Thyroid gland (tissue), 4 donors: ENCODE measurements at regions not wholly inside any gene's neighbourhood (a gene's known extent, or its start where the extent isn't known, plus 50 kb on each side); places are given as distances from the start of the nearest gene placed in this dataset.

Experiments
- DNase-seq, 2 donors: peaks; one replicate each; pipeline ENCODE4 v3.0.0-alpha.2; 2019
- H3K27ac ChIP-seq, 3 donors: fragments of 200-600 bp; sonication (generic); 1 replicate in 2 of 3; 2 replicates in 1 of 3; pipeline ENCODE4 v1.5.1; 2016 to 2019; ENCODE audit warnings: mild to moderate bottlenecking in 1 of 3, moderate library complexity in 1 of 3
- H3K27me3 ChIP-seq: fragments of 200-600 bp; sonication (generic); one replicate; pipeline ENCODE4 v1.5.1; 2019
- H3K36me3 ChIP-seq, 2 donors: fragments of 200-600 bp; sonication (generic); one replicate each; pipeline ENCODE4 v1.5.1; 2016 to 2019
- H3K4me1 ChIP-seq, 2 donors: fragments of 200-600 bp; sonication (generic); one replicate each; pipeline ENCODE4 v1.5.1; 2017 to 2019
- H3K4me3 ChIP-seq, 3 donors: fragments of 200-600 bp; sonication (generic); replicated peaks in 1 of 3; 1 replicate in 2 of 3; 2 replicates in 1 of 3; pipeline ENCODE4 v1.5.1; 2016; ENCODE audit warnings: mild to moderate bottlenecking in 1 of 3
- H3K9me3 ChIP-seq: fragments of 200-600 bp; sonication (generic); one replicate; pipeline ENCODE4 v1.5.1; 2017
- CTCF ChIP-seq, 6 experiments: fragments of 200-600 bp in 3 of 6; fragments of 450-650 bp in 3 of 6; sonication (generic) in 3 of 6; IDR thresholded peaks; one replicate each; pipeline ENCODE4 v1.5.1; 2016 to 2019; ENCODE audit warnings: antibody characterized with exemption in 6 of 6, mild to moderate bottlenecking in 2 of 6, inconsistent platforms in 1 of 6, moderate library complexity in 1 of 6
- POLR2A ChIP-seq, 2 donors: fragments of 450-650 bp; IDR thresholded peaks; one replicate each; pipeline ENCODE4 v1.6.1; 2017; ENCODE audit warnings: antibody characterized with exemption in 2 of 2, mild to moderate bottlenecking in 2 of 2, moderate library complexity in 1 of 2
- WGBS, 2 donors: methylation state at CpG; one replicate each; pipeline ENCODE4 v1.1.5; 2017; 5-methylcytosine and 5-hydroxymethylcytosine counted together
- intact Hi-C: fragments of 100-400 bp; cut with DNase I; formaldehyde crosslinking; loops from one replicate; pipeline ENCODE4 v1.15.1; 2023

- 21 to 39% methylated on average over 1 of the region's 1 CpG for whole genome bisulfite sequencing, 2 donors
- Histone ChIP-seq H3K36me3 (no peaks in the 10 kb centered on the region), H3K9me3 (no peaks in the 10 kb centered on the region), H3K27me3 (no peaks in the 10 kb centered on the region), H3K4me1 (no peaks in the 10 kb centered on the region), H3K27ac (no peak overlapping the region), H3K4me3 (no peak overlapping the region)
- no peak for TF ChIP-seq CTCF (IDR thresholded peaks at IDR 0.05)
- TF ChIP-seq POLR2A (IDR thresholded peaks at IDR 0.05), result no peak
- intact Hi-C loops, result no loop called here
- no peak for DNase-seq
These were observed 1278.0 kb upstream of the GBE1 start for GRCh38 chr3:83039422-83039821.

DNA sequence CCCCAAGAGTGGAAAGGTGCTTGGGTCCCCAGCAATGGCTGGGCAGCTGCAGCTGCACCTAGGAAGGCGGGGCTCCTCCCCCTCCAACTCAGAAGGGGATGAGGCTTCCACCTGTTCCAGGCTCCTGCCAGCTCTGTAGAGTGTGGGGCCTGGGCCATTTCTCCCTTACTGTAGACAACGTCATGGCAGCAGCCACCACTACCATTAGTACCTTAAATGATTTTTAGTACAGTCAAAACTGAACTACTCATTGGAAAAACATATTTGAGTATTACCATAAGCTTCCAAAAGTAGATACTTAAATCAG is 1274.2 kb upstream of the GBE1 start:
- Histone ChIP-seq H3K36me3 (no peaks in the 10 kb centered on the region), H3K27me3 (no peaks in the 10 kb centered on the region), H3K9me3 (no peaks in the 10 kb centered on the region), H3K4me1 (no peaks in the 10 kb centered on the region), H3K4me3 (no peak overlapping the region), H3K27ac (no peak overlapping the region)
- TF ChIP-seq CTCF (IDR thresholded peaks at IDR 0.05) (no peak), POLR2A (IDR thresholded peaks at IDR 0.05) (no peak)
- intact Hi-C loops, result no loop called here
- WGBS, 2 donors, result 82 to 92% methylated on average over 1 to 2 of the region's 2 CpGs
- no peak for DNase-seq

DNA sequence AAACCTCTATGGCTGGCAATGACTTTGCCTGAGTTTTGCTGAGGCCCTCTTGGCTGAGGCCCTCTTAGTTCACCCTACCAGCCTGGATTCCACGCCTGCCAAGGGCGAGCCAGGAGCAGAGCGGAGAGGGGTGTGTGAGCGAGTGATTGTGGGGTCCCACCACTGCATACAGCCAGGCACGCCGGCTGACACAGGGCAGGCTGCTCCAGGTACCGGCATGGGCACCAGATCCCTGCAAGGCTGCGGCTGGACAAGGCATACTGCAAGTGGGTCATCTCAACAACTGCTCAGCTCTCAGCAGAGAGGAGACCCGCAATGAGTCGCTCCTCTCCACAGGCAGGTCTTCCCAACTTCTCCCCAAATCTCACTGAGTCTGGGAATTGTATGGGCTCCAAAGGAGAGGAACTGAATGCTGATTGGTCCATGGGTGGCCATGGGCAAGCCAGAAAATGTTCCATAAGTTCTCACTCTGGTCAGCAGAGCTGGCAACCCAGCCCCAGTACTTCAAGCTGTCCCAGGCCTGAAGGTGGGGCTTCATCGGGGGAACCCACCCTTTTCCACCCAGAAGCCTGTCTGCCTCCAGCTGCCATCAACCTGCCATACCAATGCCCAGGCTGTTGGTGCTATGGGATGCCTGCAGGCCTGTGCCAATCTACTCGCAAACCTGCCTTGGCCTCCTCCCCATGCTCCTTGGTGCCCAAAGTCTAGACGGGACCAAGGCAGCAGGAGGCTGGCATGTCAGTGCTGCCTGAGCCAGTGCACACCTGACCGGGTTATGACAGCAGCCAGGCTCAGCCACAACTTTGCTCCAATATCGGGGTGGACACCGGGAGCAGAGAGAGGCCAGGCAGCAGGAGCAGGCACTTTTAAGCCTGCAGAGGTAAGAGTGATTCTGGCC is 1273.6 kb upstream of the GBE1 start:
- Histone ChIP-seq H3K4me3 (no peak overlapping the region), H3K4me1 (no peaks in the 10 kb centered on the region), H3K27me3 (no peaks in the 10 kb centered on the region), H3K27ac (no peak overlapping the region), H3K9me3 (no peaks in the 10 kb centered on the region), H3K36me3 (no peaks in the 10 kb centered on the region)
- intact Hi-C loops, result no loop called here
- no peak for DNase-seq
- 93 to 97% methylated on average over 13 to 16 of the region's 16 CpGs for WGBS, 2 donors
- TF ChIP-seq POLR2A (IDR thresholded peaks at IDR 0.05), result no peak
- TF ChIP-seq CTCF (IDR thresholded peaks at IDR 0.05), result no peak

DNA sequence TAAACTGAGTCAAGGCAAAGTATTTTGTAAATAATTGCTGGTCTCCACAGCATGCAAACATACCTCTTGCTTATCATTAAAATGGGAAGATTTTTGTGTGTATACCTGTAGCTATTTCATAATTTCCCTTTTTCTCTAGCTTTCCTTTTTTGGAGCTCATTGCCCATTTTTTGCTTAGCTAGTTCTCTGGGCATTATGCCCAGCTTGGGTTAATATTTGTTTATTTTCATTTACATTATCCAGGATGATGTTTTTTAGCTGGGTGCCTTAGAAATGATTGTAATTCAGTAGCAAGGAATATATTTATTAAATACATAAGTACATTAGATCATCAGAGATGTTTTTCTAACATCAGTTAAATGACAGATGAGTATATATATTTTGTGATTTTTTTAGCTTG is 1271.7 kb upstream of the GBE1 start:
- Histone ChIP-seq H3K36me3 (no peaks in the 10 kb centered on the region), H3K9me3 (no peaks in the 10 kb centered on the region), H3K4me1 (no peaks in the 10 kb centered on the region), H3K27me3 (no peaks in the 10 kb centered on the region), H3K27ac (no peak overlapping the region), H3K4me3 (no peak overlapping the region)
- intact Hi-C loops, result no loop called here
- TF ChIP-seq POLR2A (IDR thresholded peaks at IDR 0.05) (no peak), CTCF (IDR thresholded peaks at IDR 0.05) (no peak)
- no peak for DNase-seq

- Histone ChIP-seq H3K4me1 (no peaks in the 10 kb centered on the region), H3K4me3 (no peak overlapping the region), H3K36me3 (no peaks in the 10 kb centered on the region), H3K27ac (no peak overlapping the region), H3K27me3 (no peaks in the 10 kb centered on the region), H3K9me3 (no peaks in the 10 kb centered on the region)
- no peak for TF ChIP-seq POLR2A (IDR thresholded peaks at IDR 0.05)
- no peak for TF ChIP-seq CTCF (IDR thresholded peaks at IDR 0.05)
- DNase-seq, result no peak
- intact Hi-C loops, result no loop called here
- 75 to 88% methylated on average over 3 of the region's 3 CpGs for WGBS, 2 donors
These were observed 1261.6 kb upstream of the GBE1 start for GRCh38 chr3:83023086-83023485.
